SK-MEL-5 (cell line): ENCODE measurements at regions not wholly inside any gene's neighbourhood (a gene's known extent, or its start where the extent isn't known, plus 50 kb on each side); places are given as distances from the start of the nearest gene placed in this dataset.

ENCODE experiments used
- DNase-seq: peaks from one replicate; pipeline ENCODE4 v3.0.0-alpha.2; 2016; ENCODE audit warnings: low read depth, low spot score
- in situ Hi-C: cut with HindIII; loops from 2 replicates; pipeline ENCODE4 v1.10.0; 2016; ENCODE audit warnings: low sequenced_read_pairs, high pct_unique_total_duplicates, low pct_unique_long_range_greater_than_20kb

GRCh38 chr9:89926691-89927220, 321.9 kb downstream of the GADD45G start:
- in situ Hi-C loops = no loop called here
- DNase-seq = no peak

- in situ Hi-C loops = no loop called here
- no peak for DNase-seq
Observed at GRCh38 chr9:89928106-89928505, 323.3 kb downstream of the GADD45G start.

DNA sequence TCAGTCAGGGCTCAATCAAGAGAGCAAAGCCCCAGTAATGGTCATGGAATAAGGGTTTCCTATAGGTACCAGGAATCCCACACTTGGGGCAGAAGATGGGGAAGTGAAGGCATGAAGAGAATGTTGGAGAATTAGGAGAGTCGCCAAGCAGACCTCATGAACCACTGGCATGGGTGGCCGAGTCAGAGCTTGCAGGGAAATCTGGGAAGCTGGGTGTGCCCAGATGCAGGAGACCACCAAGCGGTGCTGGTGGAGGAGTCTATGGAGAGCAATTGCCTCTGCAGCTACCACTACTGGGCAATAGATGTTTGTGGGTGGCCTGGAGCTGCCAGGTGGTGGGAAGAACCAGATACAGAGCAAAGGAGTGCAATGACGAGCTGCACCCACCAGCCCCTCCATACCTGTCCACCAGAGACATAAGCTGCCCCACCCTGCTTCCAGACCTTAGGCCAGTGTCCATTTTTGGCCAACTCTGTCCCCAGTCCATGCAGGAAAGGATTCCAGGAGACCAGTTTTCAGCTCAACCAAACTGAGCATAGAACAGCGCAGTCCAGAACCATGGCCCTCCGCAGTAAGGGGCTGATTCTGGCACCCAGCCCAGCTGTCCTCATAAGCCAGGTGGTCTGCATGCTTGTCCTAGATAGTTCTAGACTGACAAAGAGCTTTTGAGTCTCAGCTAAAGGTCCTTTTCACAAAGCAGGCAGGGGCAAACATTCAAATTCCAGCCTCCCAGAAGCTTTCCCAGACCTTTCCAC, 323.9 kb downstream of the GADD45G start:
- in situ Hi-C loops = no loop called here
- DNase-seq = no peak

- no peak for DNase-seq
- in situ Hi-C loops = no loop called here
Observed at GRCh38 chr9:89929315-89929672, 324.5 kb downstream of the GADD45G start.

DNA sequence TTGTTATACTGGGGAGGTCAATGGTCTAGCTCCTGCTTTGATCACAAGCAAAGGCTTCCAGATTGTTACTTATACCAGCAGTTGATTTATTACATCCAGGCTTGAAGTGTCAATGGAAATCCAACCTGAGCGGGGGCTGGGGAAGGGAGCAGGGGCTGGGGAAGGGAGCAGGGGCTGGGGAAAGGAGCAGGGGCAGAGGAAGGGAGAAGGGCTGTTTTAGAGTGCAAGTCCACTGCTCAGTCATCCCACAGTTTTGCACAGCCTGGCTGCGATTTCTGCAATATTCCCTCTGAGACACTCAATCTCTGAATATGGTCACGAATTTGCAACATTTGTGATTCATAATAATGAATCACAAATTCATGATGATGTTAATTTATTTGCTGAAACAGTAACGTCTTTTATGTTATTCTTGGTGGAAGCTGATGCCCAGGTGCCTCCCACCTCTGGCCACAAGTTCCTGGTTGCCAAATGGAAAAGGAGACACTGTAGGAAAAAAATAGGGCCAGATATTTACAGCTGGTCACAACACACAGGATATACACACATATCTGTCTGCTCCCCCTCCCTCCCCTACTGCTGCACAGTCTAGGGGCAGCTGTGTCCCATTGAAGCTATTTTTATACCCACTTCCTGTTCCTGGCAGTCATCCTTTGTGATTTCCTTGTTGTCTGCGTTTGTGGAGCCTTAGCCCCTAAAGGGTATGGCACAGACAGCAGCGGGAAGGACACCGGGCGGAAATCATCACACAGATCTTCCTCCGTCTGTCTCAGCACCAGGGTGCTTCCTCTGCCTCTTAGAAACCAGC, 325.1 kb downstream of the GADD45G start:
- in situ Hi-C loops = no loop called here
- DNase-seq = no peak

- in situ Hi-C loops = no loop called here
- no peak for DNase-seq
Observed at GRCh38 chr9:89933578-89933977, 328.8 kb downstream of the GADD45G start.

- in situ Hi-C loops = no loop called here
- no peak for DNase-seq
Observed at GRCh38 chr9:89935115-89935514, 330.3 kb downstream of the GADD45G start.

DNA sequence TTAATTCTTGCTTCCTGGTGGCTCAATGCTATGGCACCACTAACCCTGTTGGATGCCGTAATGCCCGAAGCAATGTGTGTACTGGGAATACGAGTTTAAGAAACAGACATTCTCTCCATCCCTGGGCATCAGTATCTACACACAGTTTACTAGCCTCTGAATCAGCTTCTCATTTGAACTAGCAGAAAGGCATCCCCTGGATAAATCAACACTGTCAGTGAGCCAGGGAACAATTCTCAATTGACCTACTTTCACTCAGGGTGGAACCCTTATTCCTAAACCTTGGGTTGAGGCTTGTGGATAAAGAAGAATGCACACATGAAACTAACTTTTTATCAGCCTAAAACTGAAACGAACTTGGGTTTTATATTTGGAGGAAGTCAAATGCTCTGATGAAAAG, 331.0 kb downstream of the GADD45G start:
- in situ Hi-C loops = no loop called here
- DNase-seq = no peak

GRCh38 chr9:89937051-89937450, 332.2 kb downstream of the GADD45G start:
- DNase-seq = no peak
- in situ Hi-C loops = no loop called here

GRCh38 chr9:89939181-89939580, 334.4 kb downstream of the GADD45G start:
- no peak for DNase-seq
- in situ Hi-C loops = no loop called here

DNA sequence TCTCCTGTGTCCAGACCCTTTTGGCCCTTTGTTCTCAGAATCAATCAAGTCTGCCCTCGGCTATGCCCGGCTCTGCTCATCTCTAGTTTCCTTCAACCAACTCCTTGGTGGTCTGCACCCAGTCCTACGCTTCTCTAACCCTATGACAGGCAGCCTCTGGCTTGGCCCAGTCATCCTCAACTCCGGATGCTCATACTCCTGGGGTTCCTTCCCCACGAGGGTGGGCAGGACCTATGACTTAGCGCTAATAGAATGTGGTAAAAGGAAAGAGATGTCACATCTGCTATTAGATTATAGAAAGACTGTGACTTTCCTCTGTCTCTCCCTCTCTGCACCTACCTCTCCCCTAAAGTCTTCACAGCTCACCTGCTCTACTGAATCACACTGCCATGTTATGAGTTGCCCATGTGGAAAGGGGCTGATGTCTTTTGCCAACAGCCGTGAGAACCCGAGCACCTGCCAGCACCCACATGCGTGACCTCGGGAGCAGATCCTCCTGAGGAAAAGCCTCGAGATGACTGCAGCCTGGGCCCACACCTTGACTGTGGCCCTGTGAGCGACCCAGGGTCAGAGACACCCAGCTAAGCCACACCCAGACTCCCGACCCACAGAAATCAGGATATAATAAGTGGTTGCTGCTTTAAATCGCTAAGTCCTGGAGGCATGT, 334.9 kb downstream of the GADD45G start:
- in situ Hi-C loops = no loop called here
- DNase-seq = no peak

DNA sequence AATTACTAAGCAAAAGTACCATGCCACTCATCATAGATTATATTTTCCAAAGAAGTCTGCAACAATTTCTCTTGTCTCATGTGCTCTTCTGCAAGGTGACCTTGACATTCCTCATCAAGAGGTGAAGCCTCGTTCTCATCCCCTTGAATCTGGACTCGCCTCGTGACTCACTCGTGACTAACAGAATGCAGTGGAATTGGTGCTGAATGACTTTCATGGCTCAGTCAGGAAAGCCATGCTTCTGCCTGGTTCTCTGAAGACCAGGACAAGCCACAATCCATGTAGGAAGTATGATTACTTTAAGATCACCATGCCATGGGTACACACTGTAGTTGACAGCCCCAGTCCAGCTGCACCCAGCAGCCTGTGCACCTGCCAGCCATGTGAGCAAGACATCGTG, 335.8 kb downstream of the GADD45G start:
- no peak for DNase-seq
- in situ Hi-C loops = no loop called here

GRCh38 chr9:89941875-89942274, 337.1 kb downstream of the GADD45G start:
- in situ Hi-C loops = no loop called here
- DNase-seq = no peak

GRCh38 chr9:89942643-89943042, 337.8 kb downstream of the GADD45G start:
- in situ Hi-C loops = no loop called here
- no peak for DNase-seq

DNA sequence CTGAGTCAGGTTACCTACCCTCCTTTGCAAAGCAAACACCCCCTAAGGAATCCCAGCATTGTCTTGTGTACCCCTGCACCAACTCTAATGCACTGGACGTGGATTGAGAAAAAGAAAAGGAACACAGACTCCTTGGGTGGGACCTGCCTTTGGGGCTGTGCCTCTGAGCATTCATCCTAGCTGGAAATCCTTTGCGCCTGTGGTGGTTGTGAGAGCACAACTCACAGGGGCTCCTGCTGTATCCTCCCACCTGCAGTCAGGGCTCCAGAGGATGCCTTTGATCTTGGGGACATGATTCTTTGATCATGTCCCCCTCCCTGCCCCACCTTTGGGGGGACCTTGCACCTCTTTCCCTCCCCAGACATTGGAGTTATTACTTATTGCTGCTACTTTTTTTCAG, 338.5 kb downstream of the GADD45G start:
- no peak for DNase-seq
- in situ Hi-C loops = no loop called here

DNA sequence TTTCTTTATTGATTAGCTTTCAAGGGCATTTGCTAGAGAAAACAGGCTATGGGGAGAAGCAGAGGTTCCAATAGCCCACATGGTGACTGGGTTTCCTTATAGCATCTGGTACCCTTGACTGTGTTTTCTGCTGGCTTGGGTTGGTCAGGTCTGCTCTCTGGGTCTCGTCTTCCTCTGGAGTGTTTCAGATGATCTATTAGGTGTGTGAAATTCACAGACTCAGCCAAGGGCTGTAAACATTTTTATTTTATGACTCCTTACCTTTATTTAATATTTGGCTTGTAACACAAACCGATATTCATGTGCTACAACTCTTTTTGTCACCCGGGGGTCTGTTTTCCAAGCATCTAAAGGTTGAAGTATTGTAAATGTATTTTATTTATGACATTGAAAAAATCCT, 338.9 kb downstream of the GADD45G start:
- in situ Hi-C loops = no loop called here
- no peak for DNase-seq

GRCh38 chr9:89945133-89945532, 340.3 kb downstream of the GADD45G start:
- in situ Hi-C loops = no loop called here
- peak; percentile 22 for DNase-seq

DNA sequence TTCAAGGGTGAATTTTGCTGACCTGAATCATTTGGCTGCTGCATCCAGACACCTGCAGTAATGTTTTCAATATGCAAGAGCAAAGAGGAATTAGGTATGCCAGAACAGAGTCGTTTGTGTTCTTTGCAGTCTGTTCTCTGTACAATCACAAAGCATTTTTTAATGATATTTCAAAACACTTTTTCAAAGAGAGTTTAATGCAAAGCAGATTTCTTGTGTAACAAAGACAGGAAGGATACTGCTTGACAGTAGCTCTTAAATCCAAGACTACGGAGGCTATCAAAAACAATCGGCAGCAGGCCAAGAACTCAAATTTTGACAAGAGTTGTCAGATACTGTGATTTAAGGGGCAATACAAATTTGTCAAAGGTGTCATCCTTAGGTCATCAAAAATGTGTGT, 341.9 kb downstream of the GADD45G start:
- in situ Hi-C loops = no loop called here
- no peak for DNase-seq
